RWPE2 (cell line): ENCODE measurements at regions not wholly inside any gene's neighbourhood (a gene's known extent, or its start where the extent isn't known, plus 50 kb on each side); places are given as distances from the start of the nearest gene placed in this dataset.

Source experiments
- ATAC-seq: fragments of 200-7000 bp; cut with Tn5 transposase; 3 replicates; pipeline ENCODE4 v1.9.1; 2021; ENCODE audit warnings: low read depth
- DNase-seq: peaks from one replicate; pipeline ENCODE4 v3.0.0-alpha.2; 2020; ENCODE audit warnings: low spot score
- H3K27ac ChIP-seq: fragments of 450-650 bp; 2 replicates; pipeline ENCODE4 v1.5.1; 2017; ENCODE audit warnings: mild to moderate bottlenecking; ENCODE audit not compliant: poor library complexity, severe bottlenecking
- H3K27me3 ChIP-seq: fragments of 250-450 bp; sonication (Bioruptor Pico); 2 replicates; pipeline ENCODE4 v1.5.1; 2021; ENCODE audit warnings: mild to moderate bottlenecking, moderate library complexity; ENCODE audit not compliant: insufficient read depth, poor library complexity, severe bottlenecking
- H3K36me3 ChIP-seq: fragments of 250-450 bp; sonication (Bioruptor Pico); 2 replicates; pipeline ENCODE4 v1.5.1; 2020; ENCODE audit warnings: low read depth, mild to moderate bottlenecking, moderate library complexity
- H3K4me1 ChIP-seq: fragments of 250-450 bp; sonication (Bioruptor Pico); 2 replicates; pipeline ENCODE4 v1.5.1; 2021; ENCODE audit warnings: mild to moderate bottlenecking, moderate library complexity; ENCODE audit not compliant: insufficient read depth, poor library complexity, severe bottlenecking
- H3K4me3 ChIP-seq: fragments of 250-450 bp; sonication (Bioruptor Pico); 2 replicates; pipeline ENCODE4 v1.5.1; 2021; ENCODE audit warnings: mild to moderate bottlenecking, moderate library complexity; ENCODE audit not compliant: severe bottlenecking
- H3K9me3 ChIP-seq: fragments of 250-450 bp; sonication (Bioruptor Pico); 2 replicates; pipeline ENCODE4 v1.5.1; 2021; ENCODE audit warnings: mild to moderate bottlenecking, moderate library complexity; ENCODE audit not compliant: severe bottlenecking
- TF ChIP-seq, protein P1 (sequence below): fragments of 450-650 bp; IDR thresholded peaks from one replicate; pipeline ENCODE4 v1.5.1; 2017; ENCODE audit warnings: mild to moderate bottlenecking, moderate library complexity; ENCODE audit not compliant: poor library complexity, severe bottlenecking

DNA sequence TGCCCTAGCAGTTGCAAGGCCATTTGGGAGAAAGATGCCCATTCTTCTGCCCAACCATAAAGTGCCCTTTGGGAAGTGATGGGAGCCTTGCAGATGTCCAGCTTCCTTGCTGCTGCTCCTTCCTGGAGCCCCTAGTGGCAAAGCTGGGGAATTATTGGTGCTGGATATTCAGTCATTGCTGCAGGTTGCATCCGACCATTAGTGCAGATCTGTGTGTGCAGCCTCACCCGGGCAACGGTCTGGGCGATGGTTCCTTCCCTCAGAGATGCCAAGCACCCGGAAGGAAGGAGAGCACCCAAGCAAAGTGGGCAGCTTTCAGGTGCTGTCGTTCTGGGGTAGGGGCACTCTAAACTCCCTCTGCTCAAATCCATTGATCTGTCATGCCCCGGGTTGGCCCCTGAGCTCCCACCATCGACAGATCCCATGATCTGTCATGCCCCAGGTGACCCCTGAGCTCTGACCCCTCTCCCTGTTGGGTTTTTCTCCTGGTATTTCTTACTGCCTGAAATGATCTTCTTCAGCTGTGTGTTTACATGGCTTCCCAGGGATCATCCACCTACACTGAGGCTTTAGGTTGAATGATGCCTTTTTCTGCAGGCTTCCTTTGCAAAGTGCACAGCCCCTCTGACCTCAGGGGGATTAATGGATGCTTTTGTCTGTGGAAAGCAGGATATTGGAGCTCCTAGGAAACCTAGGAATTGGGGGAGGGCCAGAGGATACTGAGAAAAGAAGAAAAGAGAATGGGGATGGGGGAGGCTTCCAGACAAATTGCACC lies 467.5 kb downstream of the PTPRU start:
- TF ChIP-seq, protein P1, sequence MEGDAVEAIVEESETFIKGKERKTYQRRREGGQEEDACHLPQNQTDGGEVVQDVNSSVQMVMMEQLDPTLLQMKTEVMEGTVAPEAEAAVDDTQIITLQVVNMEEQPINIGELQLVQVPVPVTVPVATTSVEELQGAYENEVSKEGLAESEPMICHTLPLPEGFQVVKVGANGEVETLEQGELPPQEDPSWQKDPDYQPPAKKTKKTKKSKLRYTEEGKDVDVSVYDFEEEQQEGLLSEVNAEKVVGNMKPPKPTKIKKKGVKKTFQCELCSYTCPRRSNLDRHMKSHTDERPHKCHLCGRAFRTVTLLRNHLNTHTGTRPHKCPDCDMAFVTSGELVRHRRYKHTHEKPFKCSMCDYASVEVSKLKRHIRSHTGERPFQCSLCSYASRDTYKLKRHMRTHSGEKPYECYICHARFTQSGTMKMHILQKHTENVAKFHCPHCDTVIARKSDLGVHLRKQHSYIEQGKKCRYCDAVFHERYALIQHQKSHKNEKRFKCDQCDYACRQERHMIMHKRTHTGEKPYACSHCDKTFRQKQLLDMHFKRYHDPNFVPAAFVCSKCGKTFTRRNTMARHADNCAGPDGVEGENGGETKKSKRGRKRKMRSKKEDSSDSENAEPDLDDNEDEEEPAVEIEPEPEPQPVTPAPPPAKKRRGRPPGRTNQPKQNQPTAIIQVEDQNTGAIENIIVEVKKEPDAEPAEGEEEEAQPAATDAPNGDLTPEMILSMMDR, result peak; percentile 72
- H3K4me3 ChIP-seq, result no peak overlapping the region
- H3K27me3 ChIP-seq, result no peaks in the 10 kb centered on the region
- DNase-seq (no peak), ATAC-seq (no peak)
- no peaks in the 10 kb centered on the region for H3K9me3 ChIP-seq
- H3K27ac ChIP-seq, result no peak overlapping the region
- no peaks in the 10 kb centered on the region for H3K36me3 ChIP-seq
- peaks cover 11% of the 10 kb centered on the region for H3K4me1 ChIP-seq

DNA sequence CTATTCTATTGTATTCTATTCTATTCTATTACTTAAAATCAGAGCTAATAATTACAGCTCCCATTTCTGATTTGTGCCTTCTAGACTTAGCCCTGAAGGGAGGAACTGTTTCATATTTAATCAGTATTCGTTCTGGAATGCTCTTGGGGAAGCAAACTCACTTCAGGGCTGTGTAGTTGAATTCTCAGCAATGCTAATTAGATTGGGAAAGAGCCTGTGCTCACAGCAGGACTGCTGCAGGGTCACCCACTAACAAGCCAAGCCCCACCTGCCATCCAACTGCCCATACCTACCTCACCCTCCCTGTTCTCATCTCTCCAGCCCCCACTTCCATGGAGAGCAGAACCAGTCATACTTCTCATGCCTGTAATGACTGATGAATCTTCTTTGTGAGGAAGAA lies 464.2 kb downstream of the PTPRU start:
- TF ChIP-seq, protein P1, result no peak
- Histone ChIP-seq H3K27me3 (no peaks in the 10 kb centered on the region), H3K4me1 (no peaks in the 10 kb centered on the region), H3K27ac (no peak overlapping the region), H3K4me3 (no peak overlapping the region), H3K36me3 (no peaks in the 10 kb centered on the region), H3K9me3 (no peaks in the 10 kb centered on the region)
- DNase-seq (no peak), ATAC-seq (no peak)

DNA sequence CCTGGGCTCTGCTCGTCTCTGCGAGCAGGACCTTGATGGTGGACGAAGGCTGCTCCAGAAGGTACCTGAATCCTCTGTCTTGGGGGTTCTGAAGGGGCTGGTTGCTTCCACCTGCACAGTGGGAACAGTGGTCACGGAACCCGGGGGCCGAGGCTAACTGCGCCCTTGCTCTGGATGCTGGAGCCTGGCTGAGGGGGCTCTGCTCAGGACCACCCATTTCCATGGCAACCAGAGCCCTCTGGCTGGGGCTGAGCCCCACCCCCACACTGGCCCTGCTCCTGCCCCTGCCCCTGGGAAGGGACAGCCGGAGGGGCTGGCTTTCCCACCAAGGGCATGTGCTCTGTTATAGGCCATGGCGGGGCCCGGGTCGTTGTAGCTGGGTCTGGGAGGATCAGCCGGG lies 462.3 kb downstream of the PTPRU start:
- Histone ChIP-seq H3K4me1 (no peaks in the 10 kb centered on the region), H3K36me3 (no peaks in the 10 kb centered on the region), H3K27me3 (no peaks in the 10 kb centered on the region), H3K27ac (no peak overlapping the region), H3K4me3 (no peak overlapping the region), H3K9me3 (no peaks in the 10 kb centered on the region)
- TF ChIP-seq, protein P1, result no peak
- DNase-seq (no peak), ATAC-seq (no peak)

DNA sequence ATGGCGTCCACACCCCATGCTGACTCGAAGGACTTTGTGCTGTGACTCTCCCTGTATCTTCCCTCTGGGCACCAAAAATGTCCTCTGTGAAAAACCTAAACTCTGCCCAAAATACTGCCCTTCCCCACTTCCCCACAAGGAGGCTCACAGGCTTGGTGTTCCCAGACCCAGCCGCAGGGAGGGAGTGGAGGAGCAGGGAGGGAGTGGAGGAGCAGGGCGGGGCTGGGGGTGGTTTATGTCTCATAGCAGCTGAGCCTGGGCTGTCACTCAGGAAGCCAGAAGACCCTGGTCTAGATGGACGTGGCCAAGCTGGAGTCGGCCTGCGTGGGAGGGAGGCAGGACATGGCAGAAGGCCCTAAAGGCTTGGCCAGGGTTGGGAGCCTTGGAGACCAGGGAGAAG lies 461.7 kb downstream of the PTPRU start:
- no peak overlapping the region for H3K4me3 ChIP-seq
- H3K9me3 ChIP-seq, result no peaks in the 10 kb centered on the region
- DNase-seq (no peak), ATAC-seq (peak; percentile 95)
- no peaks in the 10 kb centered on the region for H3K36me3 ChIP-seq
- TF ChIP-seq, protein P1, result peak; percentile 63
- no peaks in the 10 kb centered on the region for H3K27me3 ChIP-seq
- no peaks in the 10 kb centered on the region for H3K4me1 ChIP-seq
- no peak overlapping the region for H3K27ac ChIP-seq

DNA sequence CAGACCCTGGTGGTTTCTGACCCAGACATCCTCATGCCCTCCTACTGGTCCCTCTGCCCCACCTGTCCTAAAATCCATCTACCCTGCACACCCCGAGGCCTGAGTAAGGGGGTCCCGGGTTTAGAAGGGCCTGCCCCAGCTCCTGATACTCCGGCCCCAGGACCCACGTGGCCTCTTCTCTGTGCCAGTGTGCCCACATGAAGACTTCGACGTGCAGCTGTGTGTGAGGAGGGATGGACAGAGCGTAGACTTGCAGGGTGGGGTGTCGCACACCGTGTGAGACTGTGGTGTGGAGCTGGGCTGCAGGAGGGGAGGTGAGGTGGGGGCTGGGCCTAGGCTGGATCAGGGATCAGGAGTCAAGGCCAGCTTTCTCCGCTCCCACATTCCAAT lies 461.1 kb downstream of the PTPRU start:
- Histone ChIP-seq H3K4me3 (no peak overlapping the region), H3K27ac (no peak overlapping the region), H3K9me3 (no peaks in the 10 kb centered on the region), H3K36me3 (no peaks in the 10 kb centered on the region), H3K4me1 (no peaks in the 10 kb centered on the region), H3K27me3 (no peaks in the 10 kb centered on the region)
- no peak for ATAC-seq
- TF ChIP-seq, protein P1, result no peak
- DNase-seq, result no peak
